Inflammatory macrophage treated with lipopolysaccharide for 4 hours (primary cell): ENCODE measurements at regions not wholly inside any gene's neighbourhood (a gene's known extent, or its start where the extent isn't known, plus 50 kb on each side); places are given as distances from the start of the nearest gene placed in this dataset.
"Not testable (repeated sequence)": the region's sequence is repeated elsewhere in the genome, so short reads cannot be mapped to it uniquely, and the experiment has no call there.

Source experiments
- DNase-seq: peaks from one replicate; pipeline ENCODE4 v3.0.0-alpha.2; 2020

DNA sequence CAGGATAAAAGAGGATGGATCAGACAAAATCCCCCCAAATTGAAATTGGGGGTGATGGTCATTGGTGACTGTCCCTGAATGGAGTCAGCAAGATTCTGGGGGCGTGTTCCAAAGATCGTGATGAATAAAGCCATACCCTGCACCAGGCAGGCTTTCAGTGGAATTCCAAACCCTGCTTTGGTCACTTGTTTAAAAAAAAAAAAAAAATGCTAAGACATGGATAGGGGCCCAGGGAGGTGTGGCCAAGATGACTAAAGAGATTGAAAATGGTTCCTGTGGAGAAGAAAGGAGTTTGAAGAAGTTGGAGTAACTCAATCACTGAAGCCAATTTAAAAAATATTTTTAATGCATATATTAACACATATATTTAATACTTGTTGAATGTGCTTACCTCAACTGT, 161.4 kb upstream of the KCNG1 start:
- DNase-seq: no peak

DNA sequence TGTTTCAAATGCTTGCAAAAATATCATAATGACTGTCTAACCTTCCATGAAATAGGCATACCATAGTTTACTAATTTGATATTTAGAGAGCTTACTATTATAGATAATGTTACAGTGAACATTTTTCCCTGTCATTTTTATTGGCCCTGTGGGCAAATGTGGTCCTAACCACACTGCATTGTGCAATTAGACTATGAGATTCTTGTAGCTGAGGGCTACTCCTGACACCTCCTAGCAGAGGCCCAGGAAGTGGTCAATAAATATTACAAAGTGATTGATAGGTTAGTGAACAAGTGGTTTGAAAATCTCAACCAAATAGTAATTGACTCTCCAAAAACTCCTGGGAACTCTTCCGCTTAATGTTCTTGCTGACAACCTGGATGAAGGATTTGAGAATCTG, 160.5 kb upstream of the KCNG1 start:
- DNase-seq: no peak

DNA sequence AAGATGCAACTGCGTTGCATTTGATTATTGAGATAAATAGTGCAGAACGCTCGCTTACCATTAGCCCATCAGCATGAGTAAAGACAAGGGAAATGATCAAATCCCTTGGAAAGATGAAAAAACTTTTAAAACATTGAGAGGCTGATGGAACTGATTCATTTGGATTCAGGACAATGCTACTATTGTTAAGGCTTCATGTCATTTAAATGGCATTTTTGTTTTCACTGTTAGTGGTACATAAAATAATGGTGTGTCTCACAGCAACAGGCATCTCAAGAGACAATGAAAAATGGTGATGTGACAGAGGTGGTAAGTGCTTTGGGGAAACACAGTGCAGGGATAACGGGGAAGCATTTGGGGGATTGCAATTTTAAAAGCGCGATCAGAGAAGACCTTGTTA, 159.7 kb upstream of the KCNG1 start:
- DNase-seq: no peak

- no peak for DNase-seq
Measured at GRCh38 chr20:51178153-51178552, 155.2 kb upstream of the KCNG1 start.

DNA sequence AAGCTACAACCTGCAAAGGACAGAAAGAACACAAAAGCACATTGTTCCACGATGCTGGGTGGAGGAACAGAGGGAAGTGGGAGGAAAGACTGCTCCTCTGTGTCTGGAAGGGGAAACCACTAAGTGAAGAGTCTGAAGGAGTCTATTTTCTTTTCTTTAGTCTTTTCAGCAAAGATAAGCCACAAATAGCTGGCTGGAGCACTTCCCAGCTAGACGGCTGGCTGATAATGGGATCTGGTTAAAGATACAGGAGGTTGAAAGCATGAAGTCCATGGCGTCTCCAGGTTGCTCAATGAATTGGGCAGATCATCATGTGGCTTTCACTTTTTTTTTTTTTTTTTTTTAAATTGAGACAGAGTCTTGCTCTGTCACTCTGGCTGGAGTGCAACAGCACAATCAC, 154.0 kb upstream of the KCNG1 start:
- DNase-seq: no peak

- DNase-seq: no peak
Measured at GRCh38 chr20:51176446-51176845, 153.5 kb upstream of the KCNG1 start.

DNA sequence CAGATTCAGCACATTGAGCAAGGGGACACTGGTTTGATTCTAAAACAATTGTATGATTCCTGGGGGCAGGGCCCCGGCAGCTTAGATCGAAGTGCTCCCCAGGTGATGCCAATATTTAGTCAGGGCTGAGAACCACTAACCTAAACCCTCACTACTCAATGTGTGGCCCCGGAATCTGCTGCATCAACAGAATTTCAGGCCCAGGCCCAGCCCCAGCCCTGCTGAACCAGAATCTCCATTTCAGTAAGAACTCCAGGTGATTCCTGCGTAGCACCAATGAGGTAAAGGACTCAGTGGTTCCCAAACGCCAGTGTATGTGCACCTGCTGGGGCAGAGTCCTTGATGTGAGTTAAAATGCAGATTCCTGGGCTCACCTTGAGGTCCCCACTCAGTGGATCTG, 152.8 kb upstream of the KCNG1 start:
- DNase-seq: no peak

GRCh38 chr20:51175156-51175555, 152.2 kb upstream of the KCNG1 start:
- DNase-seq: no peak

DNA sequence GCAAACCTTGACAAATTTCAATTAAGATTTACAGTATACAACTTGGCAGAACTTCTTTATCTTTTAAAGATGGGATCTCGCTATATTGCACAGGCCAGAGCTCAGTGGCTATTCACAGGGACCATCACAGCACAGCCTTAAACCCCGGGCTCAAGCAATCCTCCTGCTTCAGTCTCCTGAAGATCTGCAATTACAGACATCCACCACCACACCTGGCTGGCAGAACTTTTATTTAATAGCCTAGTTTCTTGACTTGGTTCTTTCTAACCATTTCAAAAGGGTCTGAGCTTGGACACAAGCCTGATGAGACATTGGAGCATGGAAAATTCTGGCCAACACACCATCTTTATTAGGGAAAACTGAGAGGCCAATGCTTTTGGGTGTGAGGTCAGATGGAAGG, 151.6 kb upstream of the KCNG1 start:
- DNase-seq: no peak

- DNase-seq: no peak
Measured at GRCh38 chr20:51172558-51173428, 149.9 kb upstream of the KCNG1 start.

DNA sequence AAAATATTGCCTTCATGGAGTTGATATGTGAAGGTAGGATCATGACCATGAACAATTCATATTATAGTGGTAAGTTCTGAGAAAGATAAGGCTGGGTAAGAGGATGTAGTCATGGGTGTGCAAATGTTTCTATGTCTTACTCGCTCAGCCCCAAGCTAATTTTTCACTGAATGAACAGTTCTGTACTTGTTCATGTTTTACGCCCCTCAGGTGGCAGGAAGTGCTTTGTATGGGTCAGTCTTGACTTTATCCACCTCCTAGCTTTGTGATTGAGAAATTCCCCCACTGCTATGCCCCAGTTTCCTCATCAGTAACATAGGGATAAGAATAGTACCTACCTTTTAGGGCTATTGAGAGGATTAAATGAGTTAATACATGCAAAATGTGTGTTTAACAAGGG, 148.2 kb upstream of the KCNG1 start:
- no peak for DNase-seq

DNA sequence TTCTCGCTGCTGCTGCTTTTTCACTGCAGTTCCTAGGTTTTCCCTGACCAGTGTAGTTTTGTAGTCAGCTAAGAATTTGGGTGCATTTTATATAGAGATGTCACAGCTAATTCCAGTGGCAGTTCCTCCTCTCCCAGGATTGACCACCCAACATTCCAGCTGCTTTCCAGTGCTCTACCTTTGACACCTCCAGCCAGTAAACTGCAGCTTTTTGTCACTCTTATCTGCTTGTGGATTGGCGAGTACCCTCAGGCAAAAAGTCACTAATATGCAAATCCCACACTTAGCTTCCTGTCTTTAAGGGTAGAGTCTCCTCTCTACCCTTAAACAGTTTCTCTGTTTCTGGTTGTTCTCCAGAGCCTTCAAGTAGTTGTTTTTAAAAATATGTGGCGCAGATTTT, 146.9 kb upstream of the KCNG1 start:
- DNase-seq: no peak

GRCh38 chr20:51167911-51168310, 145.0 kb upstream of the KCNG1 start:
- not testable (repeated sequence) for DNase-seq

- no peak for DNase-seq
Measured at GRCh38 chr20:51166489-51166888, 143.6 kb upstream of the KCNG1 start.

- DNase-seq: no peak
Measured at GRCh38 chr20:51165131-51165530, 142.2 kb upstream of the KCNG1 start.

- no peak for DNase-seq
Measured at GRCh38 chr20:51164731-51165130, 141.8 kb upstream of the KCNG1 start.

DNA sequence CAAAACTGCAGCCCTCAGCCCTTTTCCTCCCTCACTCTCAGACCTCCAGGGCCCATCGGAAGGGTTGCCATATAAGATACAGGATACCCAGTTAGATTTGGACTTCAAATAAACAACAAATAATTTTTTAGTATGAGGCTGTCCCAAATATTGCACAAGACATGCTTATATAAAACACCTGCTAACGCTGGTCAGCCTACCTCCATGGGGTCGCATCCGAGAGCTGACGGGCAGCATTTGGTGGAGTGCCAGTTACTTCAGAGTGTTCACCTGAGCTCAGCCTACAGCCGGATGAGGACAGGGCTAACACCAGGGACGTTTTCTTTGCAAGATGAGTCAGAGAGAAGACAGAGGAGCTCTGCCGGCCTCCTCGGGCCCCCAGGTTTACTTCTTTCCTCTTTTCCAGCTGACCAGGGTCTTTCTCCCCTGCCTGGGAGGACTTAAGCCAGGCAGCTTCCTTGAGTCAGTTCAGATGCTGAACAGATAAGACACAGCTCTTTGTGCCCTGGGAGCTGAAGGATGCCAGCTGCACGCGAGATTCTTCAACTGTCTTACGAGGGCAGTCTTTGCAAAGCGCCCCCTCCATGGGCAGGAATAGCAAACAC, 141.2 kb upstream of the KCNG1 start:
- no peak for DNase-seq

DNA sequence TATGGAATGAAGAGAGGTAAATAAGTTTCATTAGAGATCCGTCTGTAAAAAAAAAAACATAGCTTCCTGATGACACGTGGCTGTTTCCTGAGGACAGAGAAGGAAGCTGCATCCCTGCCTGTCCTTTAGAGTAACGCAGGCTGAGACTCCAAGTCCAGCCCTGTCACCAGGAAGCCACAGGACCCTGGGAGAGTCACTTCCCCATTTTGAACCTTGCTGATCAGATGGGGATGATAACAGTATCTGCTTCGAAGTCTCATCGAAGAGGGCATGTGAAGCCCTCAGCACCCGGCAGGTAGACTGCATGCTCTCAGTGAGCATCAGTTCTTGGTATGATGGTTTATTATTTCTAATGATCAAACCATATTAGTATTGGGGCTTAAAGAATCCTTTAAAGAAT, 139.1 kb upstream of the KCNG1 start:
- DNase-seq: no peak

DNA sequence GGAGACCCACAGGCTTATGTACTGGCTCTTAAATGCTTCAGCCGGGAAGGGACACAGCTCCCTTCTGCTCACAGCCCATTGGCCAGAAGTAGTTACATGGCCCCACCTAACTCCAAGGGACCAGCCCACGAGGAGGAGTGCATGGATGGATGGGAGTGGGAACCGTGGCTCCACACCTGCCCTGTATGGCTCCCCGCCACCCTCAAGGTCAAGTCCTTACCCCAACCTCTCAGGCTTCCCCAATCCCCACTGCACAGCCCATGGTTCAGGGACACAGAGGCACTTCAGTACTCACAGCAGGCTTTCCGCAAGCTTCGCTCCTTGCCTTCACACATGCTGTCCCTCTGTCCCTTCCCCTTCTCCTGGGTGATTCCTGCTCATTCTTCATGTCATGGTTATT, 137.9 kb upstream of the KCNG1 start:
- no peak for DNase-seq

DNA sequence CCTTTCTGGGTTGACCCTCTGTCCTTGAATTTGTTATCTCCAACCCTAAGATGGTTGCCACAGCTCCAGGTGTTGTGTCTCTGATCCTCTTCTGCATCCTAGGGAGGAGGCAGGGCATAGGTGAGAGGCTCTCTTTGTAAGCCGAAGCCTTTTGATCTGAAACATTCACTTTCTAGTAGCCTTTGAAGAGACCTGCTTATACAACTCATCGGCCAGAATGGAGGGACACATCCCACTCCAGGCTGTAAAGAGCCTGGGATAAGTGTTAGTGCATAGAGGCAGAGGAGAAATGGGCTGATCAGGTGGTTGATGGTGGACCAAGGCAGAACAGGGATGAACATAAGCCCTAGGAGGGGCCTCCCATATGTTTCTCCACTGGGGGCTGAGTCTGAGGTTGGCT, 137.1 kb upstream of the KCNG1 start:
- no peak for DNase-seq

DNA sequence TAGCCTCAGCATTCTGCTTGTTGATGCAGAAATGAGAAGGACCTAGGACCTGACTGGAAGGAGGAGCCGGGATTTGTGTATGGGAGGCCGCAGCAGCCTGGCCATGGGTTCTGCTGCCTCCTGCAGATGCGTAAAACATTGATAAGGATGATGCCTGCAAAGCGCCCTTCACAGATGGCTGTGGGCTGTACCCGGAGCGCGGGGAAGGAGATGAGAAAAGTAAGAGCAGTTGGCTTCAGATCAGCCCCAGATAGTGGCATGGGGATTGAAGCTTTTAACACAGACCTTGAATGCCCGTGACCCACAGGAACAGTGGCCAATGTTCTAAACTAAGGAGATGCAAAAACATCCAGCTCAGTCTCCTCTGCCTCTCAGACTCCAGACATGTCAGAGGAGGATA, 136.4 kb upstream of the KCNG1 start:
- no peak for DNase-seq

GRCh38 chr20:51158226-51158625, 135.3 kb upstream of the KCNG1 start:
- no peak for DNase-seq

DNA sequence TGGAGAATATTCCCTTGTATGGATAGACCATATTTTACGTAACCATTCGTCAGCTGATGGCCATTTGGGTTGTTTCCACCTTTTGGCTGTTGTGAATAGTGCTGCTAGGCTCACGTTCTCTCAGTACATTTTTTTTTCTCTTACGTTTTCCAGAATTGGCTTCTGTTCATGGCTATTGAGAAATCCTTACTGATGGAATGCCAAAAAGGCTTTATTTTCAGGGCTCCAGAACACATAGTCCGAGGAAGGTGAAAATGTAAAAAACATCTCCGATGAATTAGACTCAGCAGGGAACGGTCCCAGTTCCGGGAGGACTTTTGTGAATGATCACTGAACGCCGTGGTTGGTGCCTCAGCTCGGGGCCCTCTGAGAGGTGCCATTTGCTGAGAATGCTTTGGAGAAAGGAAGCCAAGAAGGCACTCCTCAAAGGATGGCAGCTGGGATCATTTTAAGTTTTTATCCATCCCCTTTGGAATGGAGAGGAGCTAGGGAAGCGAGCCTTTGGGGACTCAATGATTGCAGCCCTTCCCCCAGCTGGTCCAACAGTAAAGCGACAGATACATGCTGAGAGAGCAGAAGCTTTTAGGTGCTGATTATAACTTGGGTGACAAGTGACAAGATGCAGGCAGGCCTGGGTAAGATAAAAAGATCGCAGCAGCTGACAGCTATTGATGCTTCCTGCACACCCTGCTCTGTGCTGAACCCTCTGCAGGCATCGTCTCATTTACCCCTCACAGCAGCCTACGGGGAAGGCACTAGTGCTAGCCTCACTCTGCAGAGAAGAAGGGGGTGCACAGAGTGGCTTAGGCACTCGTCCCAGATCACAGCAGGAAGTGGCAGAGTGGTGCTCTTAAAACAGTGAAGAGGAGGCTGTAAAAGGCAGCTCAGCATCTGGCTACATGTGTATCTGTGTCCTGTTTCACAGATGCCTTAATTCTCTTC, 133.4 kb upstream of the KCNG1 start:
- no peak for DNase-seq
